ENCODE measurements at regions not wholly inside any gene's neighbourhood (a gene's known extent, or its start where the extent isn't known, plus 50 kb on each side); places are given as distances from the start of the nearest gene placed in this dataset.

- intact Hi-C loops (cut with DNase I), result no loop called here
- DNase-seq, result no peak
- no peak for TF ChIP-seq CTCF (IDR thresholded peaks at IDR 0.05)
- TF ChIP-seq POLR2A (IDR thresholded peaks at IDR 0.05), result no peak
- Histone ChIP-seq H3K36me3 (no peaks in the 10 kb centered on the region), H3K4me3 (replicated peaks in 1 of 3) (no peak overlapping the region), H3K4me1 (peaks cover 0 to 7% of the 10 kb centered on the region in 2 donors), H3K27me3 (no peaks in the 10 kb centered on the region), H3K27ac (no peak overlapping the region), H3K9me3 (no peaks in the 10 kb centered on the region)
- WGBS, 2 donors, result 86 to 90% methylated on average over 4 of the region's 4 CpGs
These were observed 257.7 kb upstream of the MYT1L start for GRCh38 chr2:2588777-2589176.

GRCh38 chr2:2587354-2587753 lies 256.3 kb upstream of the MYT1L start:
- intact Hi-C loops (cut with DNase I), result no loop called here
- no peak for DNase-seq
- 89 to 92% methylated on average over 4 of the region's 4 CpGs for WGBS, 2 donors
- Histone ChIP-seq H3K4me3 (replicated peaks in 1 of 3) (no peak overlapping the region), H3K4me1 (peaks cover 0 to 7% of the 10 kb centered on the region in 2 donors), H3K36me3 (no peaks in the 10 kb centered on the region), H3K27ac (no peak overlapping the region), H3K27me3 (no peaks in the 10 kb centered on the region), H3K9me3 (no peaks in the 10 kb centered on the region)
- TF ChIP-seq POLR2A (IDR thresholded peaks at IDR 0.05), result no peak
- TF ChIP-seq CTCF (IDR thresholded peaks at IDR 0.05), result no peak

- Histone ChIP-seq H3K9me3 (no peaks in the 10 kb centered on the region), H3K27ac (no peak overlapping the region), H3K27me3 (no peaks in the 10 kb centered on the region), H3K4me3 (replicated peaks in 1 of 3) (no peak overlapping the region), H3K36me3 (no peaks in the 10 kb centered on the region), H3K4me1 (peaks cover 0 to 7% of the 10 kb centered on the region in 2 donors)
- TF ChIP-seq CTCF (IDR thresholded peaks at IDR 0.05) (no peak), POLR2A (IDR thresholded peaks at IDR 0.05) (no peak)
- whole genome bisulfite sequencing, 2 donors, result 75 to 82% methylated on average over 9 of the region's 9 CpGs
- no peak for DNase-seq
- intact Hi-C loops (cut with DNase I), result no loop called here
These were observed 255.9 kb upstream of the MYT1L start for GRCh38 chr2:2586931-2587330.

GRCh38 chr2:2586068-2586776 lies 255.1 kb upstream of the MYT1L start:
- 89 to 90% methylated on average over 18 of the region's 18 CpGs for WGBS, 2 donors

More at GRCh38 chr2:2586068-2586776, 255.1 kb upstream of the MYT1L start:
- DNase-seq, result no peak
- Histone ChIP-seq H3K27me3 (no peaks in the 10 kb centered on the region), H3K36me3 (no peaks in the 10 kb centered on the region), H3K4me1 (peaks cover 0 to 4% of the 10 kb centered on the region in 2 donors), H3K27ac (no peak overlapping the region), H3K4me3 (replicated peaks in 1 of 3) (no peak overlapping the region), H3K9me3 (no peaks in the 10 kb centered on the region)
- intact Hi-C loops (cut with DNase I), result no loop called here
- no peak for TF ChIP-seq CTCF (IDR thresholded peaks at IDR 0.05)
- TF ChIP-seq POLR2A (IDR thresholded peaks at IDR 0.05), result no peak

All from thyroid gland (tissue), 4 donors.